ENCODE measurements at regions not wholly inside any gene's neighbourhood (a gene's known extent, or its start where the extent isn't known, plus 50 kb on each side); places are given as distances from the start of the nearest gene placed in this dataset.

- no peaks in the 10 kb centered on the region for H3K9me3 ChIP-seq (ENCODE audit: control insufficient read depth in 2 of 2, low read length in 2 of 2)
- H3K27ac ChIP-seq (ENCODE audit: low read depth in 2 of 2, low read length in 2 of 2), result no peak overlapping the region
- no peak overlapping the region for H3K9ac ChIP-seq (ENCODE audit: low read depth in 1 of 2, low read length in 2 of 2)
- no peaks in the 10 kb centered on the region for H3K4me1 ChIP-seq (ENCODE audit: control insufficient read depth in 2 of 2, insufficient read depth in 2 of 2, low read length in 2 of 2)
- no peak overlapping the region for H3K4me3 ChIP-seq (ENCODE audit: low read length in 2 of 2)
- no peaks in the 10 kb centered on the region for H3K36me3 ChIP-seq (ENCODE audit: control insufficient read depth in 2 of 2, insufficient read depth in 2 of 2, low read length in 2 of 2)
- no peaks in the 10 kb centered on the region for H3K27me3 ChIP-seq (ENCODE audit: control insufficient read depth in 2 of 2, insufficient read depth in 2 of 2, low read length in 2 of 2)
Observed at GRCh38 chr2:65504814-65505697, 72.7 kb upstream of the SPRED2 start.

GRCh38 chr2:65504201-65504600 is 71.8 kb upstream of the SPRED2 start:
- Histone ChIP-seq H3K4me3 (ENCODE audit: low read length in 2 of 2) (no peak overlapping the region), H3K9ac (ENCODE audit: low read depth in 1 of 2, low read length in 2 of 2) (no peak overlapping the region), H3K9me3 (ENCODE audit: control insufficient read depth in 2 of 2, low read length in 2 of 2) (no peaks in the 10 kb centered on the region), H3K4me1 (ENCODE audit: control insufficient read depth in 2 of 2, insufficient read depth in 2 of 2, low read length in 2 of 2) (no peaks in the 10 kb centered on the region), H3K36me3 (ENCODE audit: control insufficient read depth in 2 of 2, insufficient read depth in 2 of 2, low read length in 2 of 2) (no peaks in the 10 kb centered on the region), H3K27me3 (ENCODE audit: control insufficient read depth in 2 of 2, insufficient read depth in 2 of 2, low read length in 2 of 2) (no peaks in the 10 kb centered on the region), H3K27ac (ENCODE audit: low read depth in 2 of 2, low read length in 2 of 2) (no peak overlapping the region)

DNA sequence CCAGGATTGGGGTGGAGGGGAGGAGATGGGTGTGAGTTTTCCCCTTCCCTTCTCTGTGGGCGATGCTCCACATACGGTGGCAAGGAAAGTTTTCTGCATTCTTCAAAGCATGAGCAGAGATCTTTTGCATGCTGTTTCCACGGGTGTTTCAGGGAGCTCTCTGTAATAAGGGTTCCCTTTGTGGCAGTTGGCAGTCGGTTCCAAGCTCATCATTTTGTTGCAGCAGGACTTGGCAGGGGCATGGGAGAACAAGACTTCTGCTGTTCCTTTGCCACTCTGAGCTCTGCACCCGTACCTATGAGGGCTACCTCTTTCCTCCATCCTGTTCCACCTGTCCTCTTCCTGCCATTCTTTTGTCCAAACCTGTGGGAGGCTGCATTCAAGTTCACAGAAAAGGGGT is 71.3 kb upstream of the SPRED2 start:
- no peak overlapping the region for H3K27ac ChIP-seq (ENCODE audit: low read depth in 2 of 2, low read length in 2 of 2)
- no peaks in the 10 kb centered on the region for H3K4me1 ChIP-seq (ENCODE audit: control insufficient read depth in 2 of 2, insufficient read depth in 2 of 2, low read length in 2 of 2)
- H3K27me3 ChIP-seq (ENCODE audit: control insufficient read depth in 2 of 2, insufficient read depth in 2 of 2, low read length in 2 of 2), result no peaks in the 10 kb centered on the region
- no peaks in the 10 kb centered on the region for H3K9me3 ChIP-seq (ENCODE audit: control insufficient read depth in 2 of 2, low read length in 2 of 2)
- H3K4me3 ChIP-seq (ENCODE audit: low read length in 2 of 2), result no peak overlapping the region
- no peak overlapping the region for H3K9ac ChIP-seq (ENCODE audit: low read depth in 1 of 2, low read length in 2 of 2)
- no peaks in the 10 kb centered on the region for H3K36me3 ChIP-seq (ENCODE audit: control insufficient read depth in 2 of 2, insufficient read depth in 2 of 2, low read length in 2 of 2)

DNA sequence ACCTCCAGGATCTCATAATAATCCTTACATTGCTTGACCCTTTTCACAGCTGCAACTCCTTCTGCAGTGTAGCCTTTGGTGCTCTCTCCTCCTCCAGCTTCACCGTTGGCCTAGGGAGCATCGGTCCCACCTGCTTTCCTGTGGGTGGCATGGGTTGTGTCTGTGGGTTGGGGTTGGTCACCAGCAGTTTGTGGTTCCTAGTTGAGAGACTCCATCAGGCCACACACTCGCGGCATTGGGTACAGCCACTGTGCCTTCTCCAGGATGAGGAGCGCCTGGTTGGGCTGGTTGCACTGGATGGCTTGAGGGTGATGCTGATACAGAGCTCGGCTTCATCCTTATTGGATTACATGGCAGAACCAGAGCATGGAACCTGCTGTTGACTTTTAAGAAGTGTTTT is 69.4 kb upstream of the SPRED2 start:
- Histone ChIP-seq H3K36me3 (ENCODE audit: control insufficient read depth in 2 of 2, insufficient read depth in 2 of 2, low read length in 2 of 2) (no peaks in the 10 kb centered on the region), H3K9me3 (ENCODE audit: control insufficient read depth in 2 of 2, low read length in 2 of 2) (no peaks in the 10 kb centered on the region), H3K27me3 (ENCODE audit: control insufficient read depth in 2 of 2, insufficient read depth in 2 of 2, low read length in 2 of 2) (no peaks in the 10 kb centered on the region), H3K9ac (ENCODE audit: low read depth in 1 of 2, low read length in 2 of 2) (no peak overlapping the region), H3K4me3 (ENCODE audit: low read length in 2 of 2) (no peak overlapping the region), H3K4me1 (ENCODE audit: control insufficient read depth in 2 of 2, insufficient read depth in 2 of 2, low read length in 2 of 2) (no peaks in the 10 kb centered on the region), H3K27ac (ENCODE audit: low read depth in 2 of 2, low read length in 2 of 2) (no peak overlapping the region)

- H3K27me3 ChIP-seq (ENCODE audit: control insufficient read depth in 2 of 2, insufficient read depth in 2 of 2, low read length in 2 of 2), result no peaks in the 10 kb centered on the region
- no peak overlapping the region for H3K27ac ChIP-seq (ENCODE audit: low read depth in 2 of 2, low read length in 2 of 2)
- no peaks in the 10 kb centered on the region for H3K4me1 ChIP-seq (ENCODE audit: control insufficient read depth in 2 of 2, insufficient read depth in 2 of 2, low read length in 2 of 2)
- H3K9ac ChIP-seq (ENCODE audit: low read depth in 1 of 2, low read length in 2 of 2), result no peak overlapping the region
- H3K36me3 ChIP-seq (ENCODE audit: control insufficient read depth in 2 of 2, insufficient read depth in 2 of 2, low read length in 2 of 2), result no peaks in the 10 kb centered on the region
- no peak overlapping the region for H3K4me3 ChIP-seq (ENCODE audit: low read length in 2 of 2)
- H3K9me3 ChIP-seq (ENCODE audit: control insufficient read depth in 2 of 2, low read length in 2 of 2), result no peaks in the 10 kb centered on the region
Observed at GRCh38 chr2:65501074-65501473, 68.7 kb upstream of the SPRED2 start.

DNA sequence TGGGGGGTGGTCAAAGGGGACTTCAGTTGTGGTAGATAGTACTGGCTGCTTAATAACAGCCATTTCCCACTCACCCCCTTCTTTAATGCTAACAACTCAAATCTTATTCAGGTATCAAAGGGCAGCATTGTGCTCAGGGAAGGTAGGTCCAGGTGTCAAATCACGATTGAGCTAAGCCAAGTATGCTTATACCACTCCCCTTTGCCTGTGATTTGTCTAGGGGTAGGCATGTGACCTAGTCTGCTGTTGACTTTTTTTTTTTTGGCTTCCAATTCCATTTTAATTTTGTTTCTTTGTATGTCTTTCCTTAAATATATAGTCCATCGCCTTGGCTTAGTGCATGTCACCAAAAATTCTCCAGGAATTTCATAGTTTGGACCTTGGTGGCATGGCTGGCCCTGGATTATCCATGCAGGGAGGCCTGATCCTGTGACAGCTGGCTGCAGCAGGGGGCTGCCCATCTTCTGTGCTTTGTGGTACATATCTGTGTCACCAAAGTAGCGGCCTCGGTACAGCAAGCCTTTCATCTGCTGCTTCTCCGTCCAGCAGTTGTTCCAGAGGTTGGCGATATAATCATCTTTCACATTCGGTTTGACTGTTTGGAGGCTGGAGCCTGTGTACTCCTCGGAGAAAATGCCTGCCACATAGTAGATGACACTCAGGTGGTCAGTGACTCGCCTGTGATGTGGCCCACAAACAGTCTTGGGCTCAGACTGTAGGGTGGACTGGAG is 68.1 kb upstream of the SPRED2 start:
- Histone ChIP-seq H3K4me3 (ENCODE audit: low read length in 2 of 2) (no peak overlapping the region), H3K36me3 (ENCODE audit: control insufficient read depth in 2 of 2, insufficient read depth in 2 of 2, low read length in 2 of 2) (no peaks in the 10 kb centered on the region), H3K9ac (ENCODE audit: low read depth in 1 of 2, low read length in 2 of 2) (no peak overlapping the region), H3K4me1 (ENCODE audit: control insufficient read depth in 2 of 2, insufficient read depth in 2 of 2, low read length in 2 of 2) (no peaks in the 10 kb centered on the region), H3K9me3 (ENCODE audit: control insufficient read depth in 2 of 2, low read length in 2 of 2) (no peaks in the 10 kb centered on the region), H3K27ac (ENCODE audit: low read depth in 2 of 2, low read length in 2 of 2) (no peak overlapping the region), H3K27me3 (ENCODE audit: control insufficient read depth in 2 of 2, insufficient read depth in 2 of 2, low read length in 2 of 2) (no peaks in the 10 kb centered on the region)

GRCh38 chr2:65499216-65499615 is 66.8 kb upstream of the SPRED2 start:
- no peak overlapping the region for H3K27ac ChIP-seq (ENCODE audit: low read depth in 2 of 2, low read length in 2 of 2)
- H3K4me3 ChIP-seq (ENCODE audit: low read length in 2 of 2), result no peak overlapping the region
- H3K27me3 ChIP-seq (ENCODE audit: control insufficient read depth in 2 of 2, insufficient read depth in 2 of 2, low read length in 2 of 2), result no peaks in the 10 kb centered on the region
- no peaks in the 10 kb centered on the region for H3K4me1 ChIP-seq (ENCODE audit: control insufficient read depth in 2 of 2, insufficient read depth in 2 of 2, low read length in 2 of 2)
- H3K9me3 ChIP-seq (ENCODE audit: control insufficient read depth in 2 of 2, low read length in 2 of 2), result no peaks in the 10 kb centered on the region
- no peak overlapping the region for H3K9ac ChIP-seq (ENCODE audit: low read depth in 1 of 2, low read length in 2 of 2)
- H3K36me3 ChIP-seq (ENCODE audit: control insufficient read depth in 2 of 2, insufficient read depth in 2 of 2, low read length in 2 of 2), result no peaks in the 10 kb centered on the region

DNA sequence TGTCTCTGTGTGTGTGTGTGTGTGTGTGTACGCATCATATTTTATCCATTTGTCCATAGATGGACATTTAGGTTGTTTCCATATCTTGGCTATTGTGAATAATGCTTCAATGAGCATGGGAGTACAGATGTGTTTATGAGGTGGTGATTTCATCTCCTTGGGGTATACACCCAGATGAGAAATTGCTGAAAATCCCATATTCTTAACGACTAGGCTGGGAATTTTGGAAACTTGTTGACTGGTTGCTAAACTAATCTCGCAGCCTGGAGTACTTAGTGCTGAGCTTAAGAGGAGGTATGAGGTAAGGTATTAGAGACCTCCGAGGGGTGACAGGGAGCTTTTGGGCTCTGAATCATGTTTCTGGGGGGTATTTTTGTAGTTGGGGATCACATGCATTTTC is 66.0 kb upstream of the SPRED2 start:
- H3K27ac ChIP-seq (ENCODE audit: low read depth in 2 of 2, low read length in 2 of 2), result no peak overlapping the region
- no peaks in the 10 kb centered on the region for H3K36me3 ChIP-seq (ENCODE audit: control insufficient read depth in 2 of 2, insufficient read depth in 2 of 2, low read length in 2 of 2)
- no peaks in the 10 kb centered on the region for H3K27me3 ChIP-seq (ENCODE audit: control insufficient read depth in 2 of 2, insufficient read depth in 2 of 2, low read length in 2 of 2)
- H3K9me3 ChIP-seq (ENCODE audit: control insufficient read depth in 2 of 2, low read length in 2 of 2), result no peaks in the 10 kb centered on the region
- H3K9ac ChIP-seq (ENCODE audit: low read depth in 1 of 2, low read length in 2 of 2), result no peak overlapping the region
- H3K4me1 ChIP-seq (ENCODE audit: control insufficient read depth in 2 of 2, insufficient read depth in 2 of 2, low read length in 2 of 2), result no peaks in the 10 kb centered on the region
- no peak overlapping the region for H3K4me3 ChIP-seq (ENCODE audit: low read length in 2 of 2)

- Histone ChIP-seq H3K27ac (ENCODE audit: low read depth in 2 of 2, low read length in 2 of 2) (no peak overlapping the region), H3K36me3 (ENCODE audit: control insufficient read depth in 2 of 2, insufficient read depth in 2 of 2, low read length in 2 of 2) (no peaks in the 10 kb centered on the region), H3K27me3 (ENCODE audit: control insufficient read depth in 2 of 2, insufficient read depth in 2 of 2, low read length in 2 of 2) (no peaks in the 10 kb centered on the region)
Observed at GRCh38 chr2:65495251-65495877, 63.0 kb upstream of the SPRED2 start.

DNA sequence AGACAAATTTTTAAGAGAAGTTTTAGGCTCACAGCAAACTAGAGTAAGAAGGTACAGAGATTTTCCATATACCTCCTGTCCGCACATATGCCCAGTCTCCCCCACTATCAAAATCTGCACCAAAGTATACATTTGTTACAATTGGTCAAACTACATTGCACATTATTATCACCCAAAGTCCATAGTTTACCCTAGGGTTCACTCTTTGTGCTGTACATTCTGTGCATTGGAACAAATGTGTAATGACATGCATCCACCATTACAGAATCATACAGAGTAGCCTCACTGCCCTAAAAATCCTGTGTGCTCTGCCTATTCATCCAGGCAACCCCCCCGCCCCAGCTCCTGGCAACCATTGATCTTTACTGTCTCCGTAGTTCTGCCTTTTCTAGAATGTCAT is 61.7 kb upstream of the SPRED2 start:
- H3K4me3 ChIP-seq (ENCODE audit: low read length in 2 of 2), result no peak overlapping the region
- H3K27me3 ChIP-seq (ENCODE audit: control insufficient read depth in 2 of 2, insufficient read depth in 2 of 2, low read length in 2 of 2), result no peaks in the 10 kb centered on the region
- H3K36me3 ChIP-seq (ENCODE audit: control insufficient read depth in 2 of 2, insufficient read depth in 2 of 2, low read length in 2 of 2), result no peaks in the 10 kb centered on the region
- no peak overlapping the region for H3K9ac ChIP-seq (ENCODE audit: low read depth in 1 of 2, low read length in 2 of 2)
- no peak overlapping the region for H3K27ac ChIP-seq (ENCODE audit: low read depth in 2 of 2, low read length in 2 of 2)
- H3K4me1 ChIP-seq (ENCODE audit: control insufficient read depth in 2 of 2, insufficient read depth in 2 of 2, low read length in 2 of 2), result peaks cover 0 to 5% of the 10 kb centered on the region in 2 donors
- H3K9me3 ChIP-seq (ENCODE audit: control insufficient read depth in 2 of 2, low read length in 2 of 2), result no peaks in the 10 kb centered on the region

More at GRCh38 chr2:65495251-65495877, 63.0 kb upstream of the SPRED2 start:
- H3K4me3 ChIP-seq (ENCODE audit: low read length in 2 of 2), result no peak overlapping the region
- H3K9me3 ChIP-seq (ENCODE audit: control insufficient read depth in 2 of 2, low read length in 2 of 2), result no peaks in the 10 kb centered on the region
- no peaks in the 10 kb centered on the region for H3K4me1 ChIP-seq (ENCODE audit: control insufficient read depth in 2 of 2, insufficient read depth in 2 of 2, low read length in 2 of 2)
- no peak overlapping the region for H3K9ac ChIP-seq (ENCODE audit: low read depth in 1 of 2, low read length in 2 of 2)

All from mucosa of rectum (tissue), 2 donors.